PC-9 (cell line): ENCODE measurements at regions not wholly inside any gene's neighbourhood (a gene's known extent, or its start where the extent isn't known, plus 50 kb on each side); places are given as distances from the start of the nearest gene placed in this dataset.

Experiments
- CTCF ChIP-seq: fragments of 200-600 bp; sonication (generic); conservative IDR thresholded peaks from 2 replicates; pipeline ENCODE4 v1.6.1; 2017; ENCODE audit warnings: mixed run types, antibody characterized with exemption, mild to moderate bottlenecking, moderate library complexity
- EZH2 ChIP-seq: fragments of 200-600 bp; sonication (generic); IDR thresholded peaks from 2 replicates; pipeline ENCODE4 v1.8.0; 2017; ENCODE audit warnings: antibody characterized with exemption, low read depth

GRCh38 chr4:59086410-59086809 lies 1976.2 kb upstream of the IGFBP7 start:
- TF ChIP-seq CTCF (no peak), EZH2 (no peak)
